ENCODE measurements at regions not wholly inside any gene's neighbourhood (a gene's known extent, or its start where the extent isn't known, plus 50 kb on each side); places are given as distances from the start of the nearest gene placed in this dataset.

DNA sequence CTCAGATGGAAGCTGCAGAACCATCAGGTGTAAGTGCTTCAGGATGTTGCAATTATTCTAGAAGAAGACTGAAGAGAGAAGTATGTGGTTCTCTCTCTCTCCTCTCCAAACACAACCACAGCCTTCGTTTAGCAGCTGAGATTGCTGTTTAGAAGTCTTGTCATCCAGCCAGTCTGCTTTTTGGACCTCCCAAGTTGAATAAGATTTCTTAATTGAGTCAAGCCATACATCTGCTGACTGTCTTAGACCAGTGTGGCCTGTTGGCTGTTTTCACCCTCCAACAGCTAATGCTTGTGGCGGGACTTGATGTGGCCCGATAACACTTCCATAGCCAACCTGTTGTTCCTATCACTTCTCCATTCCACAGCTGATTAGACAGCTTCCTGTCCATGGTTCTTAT is 91.3 kb upstream of the TMEM17 start:
- H3K4me1 Mint-ChIP-seq: no peaks in the 10 kb centered on the region
- TF ChIP-seq, protein P1, sequence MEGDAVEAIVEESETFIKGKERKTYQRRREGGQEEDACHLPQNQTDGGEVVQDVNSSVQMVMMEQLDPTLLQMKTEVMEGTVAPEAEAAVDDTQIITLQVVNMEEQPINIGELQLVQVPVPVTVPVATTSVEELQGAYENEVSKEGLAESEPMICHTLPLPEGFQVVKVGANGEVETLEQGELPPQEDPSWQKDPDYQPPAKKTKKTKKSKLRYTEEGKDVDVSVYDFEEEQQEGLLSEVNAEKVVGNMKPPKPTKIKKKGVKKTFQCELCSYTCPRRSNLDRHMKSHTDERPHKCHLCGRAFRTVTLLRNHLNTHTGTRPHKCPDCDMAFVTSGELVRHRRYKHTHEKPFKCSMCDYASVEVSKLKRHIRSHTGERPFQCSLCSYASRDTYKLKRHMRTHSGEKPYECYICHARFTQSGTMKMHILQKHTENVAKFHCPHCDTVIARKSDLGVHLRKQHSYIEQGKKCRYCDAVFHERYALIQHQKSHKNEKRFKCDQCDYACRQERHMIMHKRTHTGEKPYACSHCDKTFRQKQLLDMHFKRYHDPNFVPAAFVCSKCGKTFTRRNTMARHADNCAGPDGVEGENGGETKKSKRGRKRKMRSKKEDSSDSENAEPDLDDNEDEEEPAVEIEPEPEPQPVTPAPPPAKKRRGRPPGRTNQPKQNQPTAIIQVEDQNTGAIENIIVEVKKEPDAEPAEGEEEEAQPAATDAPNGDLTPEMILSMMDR (conservative IDR thresholded peaks at IDR 0.05): no peak
- H3K27ac Mint-ChIP-seq (ENCODE audit: unreplicated experiment): no peak overlapping the region
- DNase-seq (ENCODE audit: low read depth, low spot score): no peak
- H3K36me3 Mint-ChIP-seq (ENCODE audit: low read depth): peaks cover 2% of the 10 kb centered on the region
- no peaks in the 10 kb centered on the region for H3K27me3 Mint-ChIP-seq (ENCODE audit: low read depth)
- H3K9me3 Mint-ChIP-seq: peaks cover 6% of the 10 kb centered on the region
- no peak overlapping the region for H3K4me3 Mint-ChIP-seq

DNA sequence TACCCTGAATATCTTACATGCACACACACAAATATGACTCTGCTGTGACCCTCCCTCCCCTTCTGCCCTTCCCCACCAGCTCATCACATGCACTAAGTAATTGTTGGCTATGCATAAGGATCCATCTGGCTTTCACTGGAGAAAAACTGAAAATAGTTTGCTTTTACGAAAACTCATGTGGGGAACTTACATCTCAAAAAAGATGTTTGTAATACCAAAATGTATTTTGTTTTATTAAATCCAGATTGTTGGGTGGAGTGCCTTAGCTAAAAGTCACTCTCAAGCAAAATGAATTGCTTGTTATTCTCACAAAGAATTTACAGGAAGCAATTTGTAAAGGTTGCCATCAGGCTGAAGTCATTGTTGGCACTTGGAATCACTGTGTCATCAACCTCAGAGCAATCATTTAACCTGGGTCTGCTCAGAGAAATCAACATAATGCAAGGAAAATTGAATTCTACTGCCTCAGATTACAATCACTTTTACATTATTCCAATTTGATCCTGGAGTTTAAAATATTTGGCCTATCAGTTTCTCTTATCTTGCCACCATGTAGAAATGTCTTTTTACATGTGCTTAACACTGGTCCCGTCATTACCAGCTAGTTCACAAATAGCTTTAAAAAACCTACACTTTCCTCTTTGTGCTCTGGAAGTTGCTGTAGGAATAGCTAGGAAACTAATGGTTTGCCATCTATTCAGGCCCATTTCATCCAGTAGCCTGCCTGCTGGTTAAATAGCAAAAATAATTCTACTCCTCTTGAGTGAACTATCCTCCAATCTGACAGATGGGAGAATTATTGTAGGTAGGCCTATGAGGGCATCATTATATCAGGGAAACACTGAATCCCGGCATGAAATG is 90.3 kb upstream of the TMEM17 start:
- Mint-ChIP-seq H3K4me3 (no peak overlapping the region), H3K9me3 (peaks cover 6% of the 10 kb centered on the region), H3K36me3 (ENCODE audit: low read depth) (peaks cover 2% of the 10 kb centered on the region), H3K27me3 (ENCODE audit: low read depth) (no peaks in the 10 kb centered on the region), H3K27ac (ENCODE audit: unreplicated experiment) (no peak overlapping the region), H3K4me1 (peaks cover 6% of the 10 kb centered on the region)
- TF ChIP-seq, protein P1 (conservative IDR thresholded peaks at IDR 0.05): no peak
- no peak for DNase-seq (ENCODE audit: low read depth, low spot score)

DNA sequence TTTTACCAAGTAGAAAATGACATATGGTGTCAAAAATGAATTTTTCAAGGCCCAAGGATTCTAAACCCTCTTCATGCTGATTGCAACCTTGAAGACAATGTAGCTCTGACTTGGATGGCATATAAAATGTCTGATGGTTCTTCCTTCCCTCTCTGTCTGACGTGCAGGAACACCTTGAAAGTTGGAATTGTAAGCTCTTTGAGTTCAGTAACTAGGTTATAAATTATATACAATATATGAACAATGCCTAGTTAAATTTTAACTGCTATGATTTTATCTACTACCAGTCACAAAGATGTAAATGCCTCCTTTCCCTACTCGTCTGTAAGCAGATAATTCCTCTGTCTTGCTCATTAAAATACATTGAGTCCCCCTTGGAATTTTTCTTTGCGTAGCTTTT is 89.5 kb upstream of the TMEM17 start:
- TF ChIP-seq, protein P1 (conservative IDR thresholded peaks at IDR 0.05): no peak
- H3K4me1 Mint-ChIP-seq: peaks cover 12% of the 10 kb centered on the region
- H3K36me3 Mint-ChIP-seq (ENCODE audit: low read depth): peaks cover 2% of the 10 kb centered on the region
- H3K4me3 Mint-ChIP-seq: no peak overlapping the region
- H3K27ac Mint-ChIP-seq (ENCODE audit: unreplicated experiment): no peak overlapping the region
- no peaks in the 10 kb centered on the region for H3K27me3 Mint-ChIP-seq (ENCODE audit: low read depth)
- no peak for DNase-seq (ENCODE audit: low read depth, low spot score)
- peaks cover 3% of the 10 kb centered on the region for H3K9me3 Mint-ChIP-seq

DNA sequence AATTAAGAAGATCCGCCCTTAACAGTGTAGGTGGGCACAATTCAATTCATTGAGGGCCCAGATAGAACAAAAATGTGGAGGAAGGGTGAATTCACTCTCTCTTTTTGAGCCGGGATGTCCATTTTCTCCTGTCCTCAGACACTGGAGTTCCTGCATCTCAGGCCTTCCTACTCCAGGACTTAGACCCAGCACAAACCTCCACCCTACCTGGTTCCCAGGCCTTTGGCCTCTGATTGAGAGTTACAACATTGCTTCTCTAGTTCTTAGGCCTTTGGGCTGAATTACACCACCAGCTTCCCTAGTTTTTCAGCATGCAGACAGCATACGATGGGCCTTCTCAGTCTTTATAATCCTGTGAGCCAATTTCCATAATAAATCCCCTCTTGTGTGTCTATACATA is 87.8 kb upstream of the TMEM17 start:
- TF ChIP-seq, protein P1 (conservative IDR thresholded peaks at IDR 0.05): no peak
- DNase-seq (ENCODE audit: low read depth, low spot score): no peak
- no peaks in the 10 kb centered on the region for H3K9me3 Mint-ChIP-seq

DNA sequence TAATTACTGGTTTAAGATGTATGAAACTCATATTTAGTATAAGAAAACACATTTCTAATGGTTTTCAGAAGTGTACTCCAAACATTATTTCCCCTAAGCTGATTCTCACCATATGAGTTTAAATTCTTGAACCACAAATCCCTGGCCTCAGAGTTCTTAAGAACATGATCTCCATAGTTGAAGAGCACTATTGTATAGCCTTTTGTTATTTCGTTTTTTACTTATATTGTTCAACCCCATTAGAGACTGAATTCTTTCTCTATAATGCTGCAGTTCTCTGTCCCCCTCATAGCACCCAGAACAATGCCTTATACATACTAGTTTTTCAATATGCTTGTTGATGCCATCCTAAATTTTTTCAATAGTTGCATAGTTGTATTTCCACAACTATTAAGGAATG is 85.5 kb upstream of the TMEM17 start:
- Mint-ChIP-seq H3K36me3 (ENCODE audit: low read depth) (peaks cover 2% of the 10 kb centered on the region), H3K27ac (ENCODE audit: unreplicated experiment) (no peak overlapping the region), H3K27me3 (ENCODE audit: low read depth) (no peaks in the 10 kb centered on the region), H3K4me3 (no peak overlapping the region), H3K4me1 (peaks cover 49% of the 10 kb centered on the region), H3K9me3 (no peaks in the 10 kb centered on the region)
- TF ChIP-seq, protein P1 (conservative IDR thresholded peaks at IDR 0.05): no peak
- DNase-seq (ENCODE audit: low read depth, low spot score): no peak

More for the DNA sequence above, 87.8 kb upstream of the TMEM17 start:
- Mint-ChIP-seq H3K36me3 (ENCODE audit: low read depth) (no peaks in the 10 kb centered on the region), H3K27ac (ENCODE audit: unreplicated experiment) (no peak overlapping the region), H3K27me3 (ENCODE audit: low read depth) (no peaks in the 10 kb centered on the region), H3K4me1 (peaks cover 29% of the 10 kb centered on the region), H3K4me3 (no peak overlapping the region)

All from neural crest cell (in vitro differentiated cells).